H1 (cell line): ENCODE measurements at regions not wholly inside any gene's neighbourhood (a gene's known extent, or its start where the extent isn't known, plus 50 kb on each side); places are given as distances from the start of the nearest gene placed in this dataset.

Experiments used
- CHD1 ChIP-seq: IDR thresholded peaks from 2 replicates; pipeline ENCODE4 v1.6.1; 2012; ENCODE audit warnings: low read depth, low read length, improper control_type of control experiment
- EZH2 ChIP-seq: fragments of 200-600 bp; sonication (generic); IDR thresholded peaks from 2 replicates; pipeline ENCODE4 v1.7.1; 2012; ENCODE audit warnings: low read depth, mild to moderate bottlenecking, moderate library complexity, low read length, inconsistent platforms; ENCODE audit not compliant: severe bottlenecking
- GABPA ChIP-seq: IDR thresholded peaks from 2 replicates; pipeline ENCODE4 v1.6.1; 2011; ENCODE audit warnings: mild to moderate bottlenecking, low read length, moderate library complexity, borderline replicate concordance; ENCODE audit not compliant: insufficient read depth
- POLR2A ChIP-seq, 2 experiments: IDR thresholded peaks; 1 replicate in 1 of 2; 2 replicates in 1 of 2; pipeline ENCODE4 v1.6.1; 2011; ENCODE audit warnings: low read depth in 2 of 2, low read length in 2 of 2, mild to moderate bottlenecking in 2 of 2; ENCODE audit errors: control extremely low read depth in 1 of 2
- SIN3A ChIP-seq, 2 experiments: IDR thresholded peaks in 1 of 2; conservative IDR thresholded peaks in 1 of 2; 2 replicates each; pipeline ENCODE4 v1.6.1; 2011 to 2012; ENCODE audit warnings: low read length in 2 of 2, improper control_type of control experiment in 1 of 2, low read depth in 1 of 2, mild to moderate bottlenecking in 1 of 2
- TF ChIP-seq, protein P1 (sequence below), 3 experiments: IDR thresholded peaks; 1 replicate in 2 of 3; 2 replicates in 1 of 3; pipeline versions ENCODE4 v1.5.1 to v1.6.1; 2011; ENCODE audit warnings: low read length in 3 of 3, mild to moderate bottlenecking in 3 of 3, inconsistent platforms in 2 of 3, low read depth in 1 of 3, moderate library complexity in 1 of 3; ENCODE audit not compliant: insufficient read depth in 1 of 3; ENCODE audit errors: control extremely low read depth in 1 of 3

- TF ChIP-seq, protein P1, sequence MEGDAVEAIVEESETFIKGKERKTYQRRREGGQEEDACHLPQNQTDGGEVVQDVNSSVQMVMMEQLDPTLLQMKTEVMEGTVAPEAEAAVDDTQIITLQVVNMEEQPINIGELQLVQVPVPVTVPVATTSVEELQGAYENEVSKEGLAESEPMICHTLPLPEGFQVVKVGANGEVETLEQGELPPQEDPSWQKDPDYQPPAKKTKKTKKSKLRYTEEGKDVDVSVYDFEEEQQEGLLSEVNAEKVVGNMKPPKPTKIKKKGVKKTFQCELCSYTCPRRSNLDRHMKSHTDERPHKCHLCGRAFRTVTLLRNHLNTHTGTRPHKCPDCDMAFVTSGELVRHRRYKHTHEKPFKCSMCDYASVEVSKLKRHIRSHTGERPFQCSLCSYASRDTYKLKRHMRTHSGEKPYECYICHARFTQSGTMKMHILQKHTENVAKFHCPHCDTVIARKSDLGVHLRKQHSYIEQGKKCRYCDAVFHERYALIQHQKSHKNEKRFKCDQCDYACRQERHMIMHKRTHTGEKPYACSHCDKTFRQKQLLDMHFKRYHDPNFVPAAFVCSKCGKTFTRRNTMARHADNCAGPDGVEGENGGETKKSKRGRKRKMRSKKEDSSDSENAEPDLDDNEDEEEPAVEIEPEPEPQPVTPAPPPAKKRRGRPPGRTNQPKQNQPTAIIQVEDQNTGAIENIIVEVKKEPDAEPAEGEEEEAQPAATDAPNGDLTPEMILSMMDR (IDR thresholded peaks at IDR 0.05; ENCODE audit: control extremely low read depth in 1 of 3, insufficient read depth in 1 of 3, low read depth in 1 of 3, low read length in 3 of 3), result no peak
- TF ChIP-seq POLR2A (IDR thresholded peaks at IDR 0.05; ENCODE audit: control extremely low read depth in 1 of 2, low read depth in 2 of 2, low read length in 2 of 2), result no peak
- no peak for TF ChIP-seq CHD1
- TF ChIP-seq GABPA, result no peak
- no peak for TF ChIP-seq EZH2
- TF ChIP-seq SIN3A (conservative IDR thresholded peaks at IDR 0.05 in 1 of 2, IDR thresholded peaks at IDR 0.05 in 1 of 2; ENCODE audit: low read depth in 1 of 2, low read length in 2 of 2), result no peak
Measured at GRCh38 chr19:27745978-27746542, 1466.9 kb downstream of the UQCRFS1 start.
